ENCODE measurements at regions not wholly inside any gene's neighbourhood (a gene's known extent, or its start where the extent isn't known, plus 50 kb on each side); places are given as distances from the start of the nearest gene placed in this dataset.

DNA sequence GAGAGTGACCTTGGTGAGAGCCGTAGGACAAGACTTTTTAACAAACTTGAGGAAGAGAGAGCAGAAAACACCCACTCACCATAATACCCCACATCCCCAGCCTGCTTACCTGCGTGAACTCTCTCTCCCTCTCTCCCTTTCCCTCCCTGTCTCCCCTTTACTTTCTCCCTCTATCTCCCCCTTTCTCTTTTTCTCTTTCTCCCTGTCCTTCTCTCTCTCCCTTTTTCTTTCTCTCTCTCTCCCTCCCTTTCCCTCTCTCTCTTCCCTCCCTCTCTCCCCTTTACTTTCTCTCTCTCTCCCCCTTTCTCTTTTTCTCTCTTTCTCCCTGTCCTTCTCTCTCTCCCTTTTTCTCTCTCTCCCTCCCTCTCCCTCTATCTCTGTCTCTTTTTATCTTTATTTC is 464.0 kb upstream of the AUTS2 start:
- TF ChIP-seq STAT1 (IDR thresholded peaks at IDR 0.05; ENCODE audit: unreplicated experiment) (no peak), EZH2 (IDR thresholded peaks at IDR 0.05; ENCODE audit: low read depth, unreplicated experiment) (no peak), CREB1 (CRISPR knock-in tag; IDR thresholded peaks at IDR 0.05; ENCODE audit: low read depth) (no peak), ZNF462 (CRISPR knock-in tag; IDR thresholded peaks at IDR 0.05) (no peak), ZNF114 (CRISPR knock-in tag; IDR thresholded peaks at IDR 0.05) (no peak), POLR2AphosphoS5 (IDR thresholded peaks at IDR 0.05; ENCODE audit: low read depth) (no peak), NANOG (IDR thresholded peaks at IDR 0.05; ENCODE audit: borderline replicate concordance) (no peak), EZH2phosphoT487 (IDR thresholded peaks at IDR 0.05; ENCODE audit: unreplicated experiment) (no peak)
- TF ChIP-seq, protein P1, sequence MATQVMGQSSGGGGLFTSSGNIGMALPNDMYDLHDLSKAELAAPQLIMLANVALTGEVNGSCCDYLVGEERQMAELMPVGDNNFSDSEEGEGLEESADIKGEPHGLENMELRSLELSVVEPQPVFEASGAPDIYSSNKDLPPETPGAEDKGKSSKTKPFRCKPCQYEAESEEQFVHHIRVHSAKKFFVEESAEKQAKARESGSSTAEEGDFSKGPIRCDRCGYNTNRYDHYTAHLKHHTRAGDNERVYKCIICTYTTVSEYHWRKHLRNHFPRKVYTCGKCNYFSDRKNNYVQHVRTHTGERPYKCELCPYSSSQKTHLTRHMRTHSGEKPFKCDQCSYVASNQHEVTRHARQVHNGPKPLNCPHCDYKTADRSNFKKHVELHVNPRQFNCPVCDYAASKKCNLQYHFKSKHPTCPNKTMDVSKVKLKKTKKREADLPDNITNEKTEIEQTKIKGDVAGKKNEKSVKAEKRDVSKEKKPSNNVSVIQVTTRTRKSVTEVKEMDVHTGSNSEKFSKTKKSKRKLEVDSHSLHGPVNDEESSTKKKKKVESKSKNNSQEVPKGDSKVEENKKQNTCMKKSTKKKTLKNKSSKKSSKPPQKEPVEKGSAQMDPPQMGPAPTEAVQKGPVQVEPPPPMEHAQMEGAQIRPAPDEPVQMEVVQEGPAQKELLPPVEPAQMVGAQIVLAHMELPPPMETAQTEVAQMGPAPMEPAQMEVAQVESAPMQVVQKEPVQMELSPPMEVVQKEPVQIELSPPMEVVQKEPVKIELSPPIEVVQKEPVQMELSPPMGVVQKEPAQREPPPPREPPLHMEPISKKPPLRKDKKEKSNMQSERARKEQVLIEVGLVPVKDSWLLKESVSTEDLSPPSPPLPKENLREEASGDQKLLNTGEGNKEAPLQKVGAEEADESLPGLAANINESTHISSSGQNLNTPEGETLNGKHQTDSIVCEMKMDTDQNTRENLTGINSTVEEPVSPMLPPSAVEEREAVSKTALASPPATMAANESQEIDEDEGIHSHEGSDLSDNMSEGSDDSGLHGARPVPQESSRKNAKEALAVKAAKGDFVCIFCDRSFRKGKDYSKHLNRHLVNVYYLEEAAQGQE (IDR thresholded peaks at IDR 0.05; ENCODE audit: unreplicated experiment) = no peak
- TF ChIP-seq, protein P2, sequence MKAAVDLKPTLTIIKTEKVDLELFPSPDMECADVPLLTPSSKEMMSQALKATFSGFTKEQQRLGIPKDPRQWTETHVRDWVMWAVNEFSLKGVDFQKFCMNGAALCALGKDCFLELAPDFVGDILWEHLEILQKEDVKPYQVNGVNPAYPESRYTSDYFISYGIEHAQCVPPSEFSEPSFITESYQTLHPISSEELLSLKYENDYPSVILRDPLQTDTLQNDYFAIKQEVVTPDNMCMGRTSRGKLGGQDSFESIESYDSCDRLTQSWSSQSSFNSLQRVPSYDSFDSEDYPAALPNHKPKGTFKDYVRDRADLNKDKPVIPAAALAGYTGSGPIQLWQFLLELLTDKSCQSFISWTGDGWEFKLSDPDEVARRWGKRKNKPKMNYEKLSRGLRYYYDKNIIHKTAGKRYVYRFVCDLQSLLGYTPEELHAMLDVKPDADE (IDR thresholded peaks at IDR 0.05) = no peak
- TF ChIP-seq, protein P3, sequence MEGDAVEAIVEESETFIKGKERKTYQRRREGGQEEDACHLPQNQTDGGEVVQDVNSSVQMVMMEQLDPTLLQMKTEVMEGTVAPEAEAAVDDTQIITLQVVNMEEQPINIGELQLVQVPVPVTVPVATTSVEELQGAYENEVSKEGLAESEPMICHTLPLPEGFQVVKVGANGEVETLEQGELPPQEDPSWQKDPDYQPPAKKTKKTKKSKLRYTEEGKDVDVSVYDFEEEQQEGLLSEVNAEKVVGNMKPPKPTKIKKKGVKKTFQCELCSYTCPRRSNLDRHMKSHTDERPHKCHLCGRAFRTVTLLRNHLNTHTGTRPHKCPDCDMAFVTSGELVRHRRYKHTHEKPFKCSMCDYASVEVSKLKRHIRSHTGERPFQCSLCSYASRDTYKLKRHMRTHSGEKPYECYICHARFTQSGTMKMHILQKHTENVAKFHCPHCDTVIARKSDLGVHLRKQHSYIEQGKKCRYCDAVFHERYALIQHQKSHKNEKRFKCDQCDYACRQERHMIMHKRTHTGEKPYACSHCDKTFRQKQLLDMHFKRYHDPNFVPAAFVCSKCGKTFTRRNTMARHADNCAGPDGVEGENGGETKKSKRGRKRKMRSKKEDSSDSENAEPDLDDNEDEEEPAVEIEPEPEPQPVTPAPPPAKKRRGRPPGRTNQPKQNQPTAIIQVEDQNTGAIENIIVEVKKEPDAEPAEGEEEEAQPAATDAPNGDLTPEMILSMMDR (conservative IDR thresholded peaks at IDR 0.05; ENCODE audit: low read depth in 2 of 2) = no peak
- no peaks in the 10 kb centered on the region; the same call in 2 of the 3 replicates for H3K4me1 Mint-ChIP-seq
- peaks cover 93% of the 10 kb centered on the region for H3K9me3 Mint-ChIP-seq
- no peak overlapping the region for H3K27ac Mint-ChIP-seq
- Histone ChIP-seq H3K9me2 (ENCODE audit: insufficient read depth) (no peaks in the 10 kb centered on the region), H4K20me1 (replicated peaks; ENCODE audit: insufficient read depth) (no peaks in the 10 kb centered on the region), H3K4me2 (no peak overlapping the region), H3F3A (replicated peaks; ENCODE audit: low read depth) (no peaks in the 10 kb centered on the region), H3K4me3 (no peak overlapping the region), H3K27ac (ENCODE audit: low read depth) (no peak overlapping the region), H3K36me3 (ENCODE audit: insufficient read depth) (peaks cover 2% of the 10 kb centered on the region; the same call in 1 of the 2 replicates), H2AFZ (no peak overlapping the region; the same call in 1 of the 2 replicates), H3K4me1 (ENCODE audit: insufficient read depth) (no peaks in the 10 kb centered on the region), H3K27me3 (ENCODE audit: insufficient read depth) (no peaks in the 10 kb centered on the region), H3K79me2 (replicated peaks; ENCODE audit: insufficient read depth) (no peaks in the 10 kb centered on the region)
- peaks cover 6% of the 10 kb centered on the region for H3K27me3 Mint-ChIP-seq (ENCODE audit: insufficient read depth, low read depth, poor library complexity)
- ATAC-seq (no peak), DNase-seq (ENCODE audit: low spot score) (no peak)
- peaks cover 40% of the 10 kb centered on the region for H3K36me3 Mint-ChIP-seq (ENCODE audit: low read depth)
- no peak overlapping the region for H3K4me3 Mint-ChIP-seq
